Small intestine (tissue), 7 donors: ENCODE measurements at regions not wholly inside any gene's neighbourhood (a gene's known extent, or its start where the extent isn't known, plus 50 kb on each side); places are given as distances from the start of the nearest gene placed in this dataset.

Experiments
- DNase-seq, 2 donors: peaks; one replicate each; pipeline versions ENCODE4 v3.0.0 to v3.0.0-alpha.2; 2013
- FAIRE-seq: peaks from 2 replicates; lab custom pipeline; 2012; peaks lifted over from hg19 to GRCh38; lab: Jason Lieb, UNC
- H3K27ac ChIP-seq, 3 donors: one replicate each; pipeline ENCODE4 v1.5.1; 2013; ENCODE audit warnings: low read length in 2 of 3, mild to moderate bottlenecking in 2 of 3, control low read depth in 1 of 3, inconsistent platforms in 1 of 3, low read depth in 1 of 3, moderate library complexity in 1 of 3
- H3K27me3 ChIP-seq, 3 donors: one replicate each; pipeline ENCODE4 v1.6.1; 2013; ENCODE audit warnings: low read length in 3 of 3, inconsistent platforms in 1 of 3; ENCODE audit not compliant: control insufficient read depth in 3 of 3, insufficient read depth in 3 of 3
- H3K36me3 ChIP-seq, 3 donors: one replicate each; pipeline ENCODE4 v1.6.1; 2013; ENCODE audit warnings: low read length in 3 of 3, inconsistent platforms in 1 of 3, low read depth in 1 of 3, mild to moderate bottlenecking in 1 of 3, moderate library complexity in 1 of 3; ENCODE audit not compliant: control insufficient read depth in 3 of 3, insufficient read depth in 2 of 3
- H3K4me1 ChIP-seq, 3 donors: one replicate each; pipeline ENCODE4 v1.6.1; 2013; ENCODE audit warnings: low read length in 2 of 3, inconsistent platforms in 1 of 3, low read depth in 1 of 3, mild to moderate bottlenecking in 1 of 3, moderate library complexity in 1 of 3; ENCODE audit not compliant: control insufficient read depth in 3 of 3, insufficient read depth in 2 of 3
- H3K4me3 ChIP-seq, 3 donors: one replicate each; pipeline ENCODE4 v1.5.1; 2013; ENCODE audit warnings: low read length in 3 of 3, control low read depth in 1 of 3, inconsistent platforms in 1 of 3, low read depth in 1 of 3, mild to moderate bottlenecking in 1 of 3, moderate library complexity in 1 of 3
- H3K9me3 ChIP-seq, 2 donors: one replicate each; pipeline ENCODE4 v1.6.1; 2013; ENCODE audit warnings: low read depth in 1 of 2, low read length in 1 of 2; ENCODE audit not compliant: control insufficient read depth in 2 of 2, insufficient read depth in 1 of 2
- WGBS, 3 donors: extraction: QIAGEN DNeasy Blood & Tissue Kit; methylation state at CpG; one replicate each; pipeline ENCODE4 v1.1.7; 2013; 5-methylcytosine and 5-hydroxymethylcytosine counted together
- donor health status: healthy with polysubstance abuse.
- donor health status: control.
- donor health status: control.
- donor health status: Bipolar disorder and iron deficiency.
- donor health status: healthy.

DNA sequence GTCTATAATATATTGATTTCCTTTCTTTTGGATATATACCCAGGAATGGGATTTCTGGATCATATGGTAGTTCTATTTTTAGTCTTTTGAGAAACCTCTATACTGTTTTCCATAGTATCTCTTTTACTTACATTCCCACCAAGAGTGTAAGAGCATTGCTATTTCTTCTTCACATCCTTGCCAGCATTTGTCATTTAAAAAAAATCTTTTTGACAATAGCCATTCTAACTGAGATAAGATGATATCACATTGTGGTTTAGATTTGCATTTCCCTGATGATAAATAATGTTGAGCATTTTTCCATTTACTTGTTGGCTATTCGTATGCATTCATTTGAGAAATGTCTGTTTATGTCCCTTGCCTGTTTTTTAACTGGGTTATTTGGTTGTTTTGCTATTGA, 467.4 kb downstream of the COL11A1 start:
- Histone ChIP-seq H3K27me3 (no peaks in the 10 kb centered on the region), H3K27ac (no peak overlapping the region), H3K4me1 (no peaks in the 10 kb centered on the region), H3K9me3 (no peaks in the 10 kb centered on the region), H3K36me3 (no peaks in the 10 kb centered on the region), H3K4me3 (no peak overlapping the region)
- FAIRE-seq = no peak
- no peak for DNase-seq
- WGBS, 3 donors = 58 to 79% (median 67%) methylated on average over 1 of the region's 1 CpG

GRCh38 chr1:102640312-102640711, 468.0 kb downstream of the COL11A1 start:
- WGBS, 3 donors = 64 to 85% (median 82%) methylated on average over 1 of the region's 1 CpG
- H3K27me3 ChIP-seq = no peaks in the 10 kb centered on the region
- FAIRE-seq = no peak
- no peaks in the 10 kb centered on the region for H3K36me3 ChIP-seq
- H3K4me1 ChIP-seq = no peaks in the 10 kb centered on the region
- H3K4me3 ChIP-seq = no peak overlapping the region
- no peaks in the 10 kb centered on the region for H3K9me3 ChIP-seq
- H3K27ac ChIP-seq = no peak overlapping the region
- DNase-seq = no peak

GRCh38 chr1:102631691-102632090, 476.6 kb downstream of the COL11A1 start:
- Histone ChIP-seq H3K4me1 (no peaks in the 10 kb centered on the region), H3K9me3 (no peaks in the 10 kb centered on the region), H3K27me3 (no peaks in the 10 kb centered on the region), H3K4me3 (no peak overlapping the region), H3K36me3 (no peaks in the 10 kb centered on the region), H3K27ac (no peak overlapping the region)
- WGBS, 3 donors = 59 to 69% (median 67%) methylated on average over 3 of the region's 3 CpGs
- no peak for DNase-seq
- FAIRE-seq = no peak

DNA sequence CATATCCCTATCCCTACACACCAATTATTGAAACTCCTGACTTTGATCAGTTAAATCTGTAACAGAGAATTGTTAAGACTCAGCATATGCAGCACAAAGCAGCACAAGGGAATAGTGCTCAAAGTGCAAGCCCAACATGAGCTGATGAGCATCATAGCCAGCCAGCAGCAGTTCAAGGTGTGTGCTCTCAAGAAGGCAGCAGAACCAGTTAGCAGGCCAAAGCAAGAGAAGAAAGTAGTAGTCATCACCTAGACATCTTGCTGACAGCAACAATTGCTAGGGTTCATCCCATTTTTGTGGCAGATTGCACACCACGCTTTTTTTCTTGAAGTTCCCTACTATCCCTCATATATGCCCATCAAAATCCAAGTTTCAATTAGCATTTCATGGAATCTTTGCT, 478.3 kb downstream of the COL11A1 start:
- no peaks in the 10 kb centered on the region for H3K4me1 ChIP-seq
- no peak overlapping the region for H3K27ac ChIP-seq
- 68 to 79% (median 68%) methylated on average over 1 of the region's 1 CpG for WGBS, 3 donors
- FAIRE-seq (no peak), DNase-seq (no peak)
- H3K9me3 ChIP-seq = no peaks in the 10 kb centered on the region
- H3K4me3 ChIP-seq = no peak overlapping the region
- H3K27me3 ChIP-seq = no peaks in the 10 kb centered on the region
- no peaks in the 10 kb centered on the region for H3K36me3 ChIP-seq

DNA sequence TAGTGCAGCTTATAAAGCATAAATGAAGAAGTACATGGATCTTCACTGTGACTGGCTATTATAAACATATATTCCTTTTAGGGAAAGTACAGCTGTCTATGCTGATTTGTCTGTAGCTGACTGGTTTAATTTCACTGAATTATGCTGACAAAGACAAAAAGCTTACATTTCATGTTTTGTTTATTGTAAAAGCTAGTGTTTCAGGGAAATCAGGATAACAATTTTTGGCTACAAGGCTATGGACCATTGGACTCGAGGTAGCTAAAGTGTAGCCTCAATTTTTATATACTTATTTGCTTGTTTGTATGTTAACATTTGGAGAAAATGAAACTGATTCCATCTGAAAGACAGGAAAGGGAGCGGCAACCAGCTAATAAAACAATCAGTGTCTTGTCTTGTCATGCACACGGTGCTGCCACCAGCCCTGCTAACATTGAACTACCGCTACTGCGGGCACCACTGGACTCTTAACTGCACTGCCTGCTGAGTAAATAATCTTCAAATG, 480.2 kb downstream of the COL11A1 start:
- DNase-seq = no peak
- no peaks in the 10 kb centered on the region for H3K27me3 ChIP-seq
- no peak overlapping the region for H3K27ac ChIP-seq
- H3K36me3 ChIP-seq = no peaks in the 10 kb centered on the region
- 45 to 51% (median 46%) methylated on average over 5 of the region's 5 CpGs for WGBS, 3 donors
- no peak overlapping the region for H3K4me3 ChIP-seq
- FAIRE-seq = no peak
- H3K4me1 ChIP-seq = no peaks in the 10 kb centered on the region
- H3K9me3 ChIP-seq = no peaks in the 10 kb centered on the region

- Histone ChIP-seq H3K9me3 (no peaks in the 10 kb centered on the region), H3K27me3 (no peaks in the 10 kb centered on the region), H3K4me1 (no peaks in the 10 kb centered on the region), H3K4me3 (no peak overlapping the region), H3K36me3 (no peaks in the 10 kb centered on the region), H3K27ac (no peak overlapping the region)
- WGBS, 3 donors = 43 to 68% (median 45%) methylated on average over 2 of the region's 2 CpGs
- DNase-seq (no peak), FAIRE-seq (no peak)
These were observed 481.2 kb downstream of the COL11A1 start for GRCh38 chr1:102627145-102627544.

- Histone ChIP-seq H3K27me3 (no peaks in the 10 kb centered on the region), H3K36me3 (no peaks in the 10 kb centered on the region), H3K4me3 (no peak overlapping the region), H3K27ac (no peak overlapping the region), H3K9me3 (no peaks in the 10 kb centered on the region), H3K4me1 (no peaks in the 10 kb centered on the region)
- 10 to 38% (median 18%) methylated on average over 2 of the region's 2 CpGs for WGBS, 3 donors
- DNase-seq (no peak), FAIRE-seq (no peak)
These were observed 492.4 kb downstream of the COL11A1 start for GRCh38 chr1:102615896-102616295.

DNA sequence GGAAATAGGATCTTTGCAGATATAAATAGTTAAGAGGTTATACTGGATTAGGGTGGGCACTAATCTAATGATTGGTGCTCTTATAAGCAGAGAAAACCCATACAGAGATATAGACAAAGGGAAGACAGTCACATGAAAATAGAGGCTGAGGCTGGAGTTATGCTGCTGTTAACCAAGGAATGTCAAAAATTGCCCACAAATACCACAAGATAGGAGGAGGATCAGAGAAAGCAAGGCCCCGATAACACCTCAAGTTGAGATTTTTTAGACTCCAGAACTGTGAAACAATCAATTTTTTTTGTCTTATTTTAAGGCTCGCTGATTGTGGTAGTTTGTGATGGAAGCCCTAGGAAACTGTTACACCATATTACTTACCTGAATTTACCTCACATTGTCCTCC, 513.2 kb downstream of the COL11A1 start:
- Histone ChIP-seq H3K4me1 (no peaks in the 10 kb centered on the region), H3K27ac (no peak overlapping the region), H3K36me3 (no peaks in the 10 kb centered on the region), H3K9me3 (no peaks in the 10 kb centered on the region), H3K27me3 (no peaks in the 10 kb centered on the region), H3K4me3 (no peak overlapping the region)
- 90 to 98% (median 97%) methylated on average over 2 of the region's 2 CpGs for WGBS, 3 donors
- DNase-seq = no peak
- no peak for FAIRE-seq

DNA sequence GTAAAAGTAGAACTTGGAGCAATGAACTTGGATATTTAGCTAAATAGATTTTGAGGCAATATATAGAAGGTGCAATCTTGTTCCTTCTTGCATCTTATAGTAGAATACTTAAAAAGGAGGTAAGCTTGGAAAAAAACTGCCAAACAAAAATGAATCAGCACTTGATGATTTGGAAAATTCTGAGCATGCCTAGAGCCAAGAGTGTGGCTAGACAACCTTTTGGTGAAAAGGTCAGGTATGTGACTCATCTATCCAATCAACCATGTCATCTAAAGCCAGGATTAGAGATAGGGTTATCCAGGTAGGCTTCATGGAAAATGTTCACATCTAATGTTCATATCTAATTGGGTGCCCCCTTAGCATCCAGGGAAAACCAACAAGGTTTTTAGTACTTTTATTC, 515.0 kb downstream of the COL11A1 start:
- Histone ChIP-seq H3K27ac (no peak overlapping the region), H3K36me3 (no peaks in the 10 kb centered on the region), H3K9me3 (no peaks in the 10 kb centered on the region), H3K4me1 (no peaks in the 10 kb centered on the region), H3K27me3 (no peaks in the 10 kb centered on the region), H3K4me3 (no peak overlapping the region)
- FAIRE-seq (no peak), DNase-seq (no peak)
